Mesenchymal stem cell (in vitro differentiated cells and primary cell): ENCODE measurements at regions not wholly inside any gene's neighbourhood (a gene's known extent, or its start where the extent isn't known, plus 50 kb on each side); places are given as distances from the start of the nearest gene placed in this dataset.

Experiments used
- DNase-seq: peaks from one replicate; pipeline ENCODE4 v3.0.0-alpha.2; 2013
- H2AFZ ChIP-seq: one replicate; pipeline ENCODE4 v1.6.1; 2013; ENCODE audit warnings: low read depth, mild to moderate bottlenecking, control low read depth, inconsistent platforms, low read length, moderate library complexity
- H2AK5ac ChIP-seq: 2 replicates; pipeline ENCODE4 v1.6.1; 2013; ENCODE audit warnings: low read length, moderate library complexity, mild to moderate bottlenecking, inconsistent platforms; ENCODE audit not compliant: severe bottlenecking
- H2BK120ac ChIP-seq: one replicate; pipeline ENCODE4 v1.6.1; 2013; ENCODE audit warnings: low read depth, mild to moderate bottlenecking, inconsistent platforms, low read length, moderate library complexity
- H2BK12ac ChIP-seq, 2 experiments: one replicate each; pipeline ENCODE4 v1.6.1; 2013; ENCODE audit warnings: inconsistent platforms in 2 of 2, low read length in 2 of 2, mild to moderate bottlenecking in 2 of 2, moderate library complexity in 2 of 2, control low read depth in 1 of 2
- H2BK15ac ChIP-seq: one replicate; pipeline ENCODE4 v1.6.1; 2013; ENCODE audit warnings: mild to moderate bottlenecking, low read depth, inconsistent platforms; ENCODE audit not compliant: poor library complexity, severe bottlenecking
- H2BK5ac ChIP-seq: 2 replicates; pipeline ENCODE4 v1.6.1; 2013; ENCODE audit warnings: low read depth, mild to moderate bottlenecking, low read length, control low read depth, inconsistent platforms; ENCODE audit not compliant: poor library complexity, severe bottlenecking
- H3K14ac ChIP-seq, 2 experiments: one replicate each; pipeline ENCODE4 v1.6.1; 2013; ENCODE audit warnings: inconsistent platforms in 2 of 2, low read length in 2 of 2, control low read depth in 1 of 2, mild to moderate bottlenecking in 1 of 2, moderate library complexity in 1 of 2
- H3K18ac ChIP-seq, 2 experiments: one replicate each; pipeline ENCODE4 v1.6.1; 2013; ENCODE audit warnings: inconsistent platforms in 2 of 2, low read length in 2 of 2, control low read depth in 1 of 2, low read depth in 1 of 2, mild to moderate bottlenecking in 1 of 2
- H3K23ac ChIP-seq, 2 experiments: one replicate each; pipeline ENCODE4 v1.6.1; 2013; ENCODE audit warnings: inconsistent platforms in 2 of 2, low read length in 2 of 2, mild to moderate bottlenecking in 2 of 2, moderate library complexity in 2 of 2, control low read depth in 1 of 2
- H3K27ac ChIP-seq: 2 replicates; pipeline ENCODE4 v1.5.1; 2013; ENCODE audit warnings: mild to moderate bottlenecking, moderate library complexity, low read length, control low read depth, inconsistent platforms; ENCODE audit not compliant: poor library complexity, severe bottlenecking
- H3K27me3 ChIP-seq, 2 experiments: 2 replicates each; pipeline versions ENCODE4 v1.6.1 to v1.7.0; 2013; ENCODE audit warnings: low read length in 2 of 2, mild to moderate bottlenecking in 2 of 2, moderate library complexity in 2 of 2, control low read depth in 1 of 2, inconsistent platforms in 1 of 2; ENCODE audit not compliant: control insufficient read depth in 1 of 2, insufficient read depth in 1 of 2
- H3K36me3 ChIP-seq, 2 experiments: 2 replicates each; pipeline versions ENCODE4 v1.6.1 to v1.7.0; 2013; ENCODE audit warnings: low read length in 2 of 2, control low read depth in 1 of 2, inconsistent platforms in 1 of 2, low read depth in 1 of 2, mild to moderate bottlenecking in 1 of 2; ENCODE audit not compliant: insufficient read depth in 2 of 2, control insufficient read depth in 1 of 2
- H3K4ac ChIP-seq, 2 experiments: one replicate each; pipeline ENCODE4 v1.6.1; 2013; ENCODE audit warnings: inconsistent platforms in 2 of 2, low read length in 2 of 2, mild to moderate bottlenecking in 2 of 2, moderate library complexity in 2 of 2, control low read depth in 1 of 2, low read depth in 1 of 2
- H3K4me1 ChIP-seq: 2 replicates; pipeline ENCODE4 v1.6.1; 2013; ENCODE audit warnings: low read depth, low read length, control low read depth; ENCODE audit not compliant: control insufficient read depth, insufficient read depth
- H3K4me2 ChIP-seq: 2 replicates; pipeline ENCODE4 v1.6.1; 2013; ENCODE audit warnings: low read length, mild to moderate bottlenecking, inconsistent platforms; ENCODE audit not compliant: poor library complexity, severe bottlenecking
- H3K4me3 ChIP-seq, 2 experiments: 2 replicates each; pipeline versions ENCODE4 v1.5.1 to v1.7.0; 2013; ENCODE audit warnings: low read length in 2 of 2, mild to moderate bottlenecking in 2 of 2, control low read depth in 1 of 2, low read depth in 1 of 2; ENCODE audit not compliant: insufficient read depth in 1 of 2
- H3K79me1 ChIP-seq: replicated peaks from 2 replicates; pipeline ENCODE4 v1.6.1; 2013; ENCODE audit warnings: mild to moderate bottlenecking, control low read depth, low read length, inconsistent platforms; ENCODE audit not compliant: poor library complexity, severe bottlenecking
- H3K9ac ChIP-seq: 2 replicates; pipeline ENCODE4 v1.7.0; 2013; ENCODE audit warnings: mild to moderate bottlenecking, low read length, moderate library complexity
- H3K9me3 ChIP-seq: 2 replicates; pipeline ENCODE4 v1.7.0; 2013; ENCODE audit warnings: mild to moderate bottlenecking, low read length; ENCODE audit not compliant: control insufficient read depth
- H4K8ac ChIP-seq: one replicate; pipeline ENCODE4 v1.6.1; 2013; ENCODE audit warnings: inconsistent platforms, mild to moderate bottlenecking, low read length, moderate library complexity
- H4K91ac ChIP-seq: one replicate; pipeline ENCODE4 v1.6.1; 2013; ENCODE audit warnings: mild to moderate bottlenecking, low read length, inconsistent platforms
- WGBS: methylation state at CpG from one replicate; pipeline ENCODE4 v1.1.7; 2013; ENCODE audit warnings: mixed read lengths; 5-methylcytosine and 5-hydroxymethylcytosine counted together

DNA sequence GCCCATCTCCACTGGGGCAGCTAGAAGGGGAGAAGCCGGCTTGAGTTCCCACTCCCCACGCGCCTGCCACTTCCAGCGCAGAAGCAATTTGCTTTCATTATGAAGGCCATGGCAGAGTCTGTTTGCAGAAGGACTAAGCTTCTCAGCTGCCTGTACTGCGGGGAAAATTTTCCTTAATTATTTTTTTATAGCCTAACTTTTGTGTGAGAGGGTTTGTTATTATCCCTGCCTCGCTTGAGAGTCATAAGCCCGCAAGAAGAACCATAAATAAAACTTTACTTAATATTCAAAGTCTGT is 56.0 kb upstream of the DLK1 start:
- H4K91ac ChIP-seq = no peak overlapping the region
- H3K9me3 ChIP-seq = no peaks in the 10 kb centered on the region
- no peak overlapping the region for H3K27ac ChIP-seq
- H3K36me3 ChIP-seq = no peaks in the 10 kb centered on the region
- H3K4me2 ChIP-seq = no peak overlapping the region
- no peak overlapping the region for H3K18ac ChIP-seq
- H2BK12ac ChIP-seq = no peak overlapping the region
- H3K4ac ChIP-seq = no peak overlapping the region
- H4K8ac ChIP-seq = no peak overlapping the region
- no peak overlapping the region for H2BK15ac ChIP-seq
- H3K27me3 ChIP-seq = peaks cover 13 to 80% of the 10 kb centered on the region in 2 experiments
- H2BK120ac ChIP-seq = no peak overlapping the region
- no peak overlapping the region for H3K4me3 ChIP-seq
- H3K9ac ChIP-seq = no peak overlapping the region
- H3K79me1 ChIP-seq = no peaks in the 10 kb centered on the region
- H3K14ac ChIP-seq = no peak overlapping the region
- no peak for DNase-seq
- H2AFZ ChIP-seq = no peak overlapping the region
- no peak overlapping the region for H3K23ac ChIP-seq
- no peak overlapping the region for H2BK5ac ChIP-seq
- 89% methylated on average over 4 of the region's 7 CpGs for WGBS
- no peak overlapping the region for H2AK5ac ChIP-seq
- H3K4me1 ChIP-seq = peaks cover 30% of the 10 kb centered on the region

GRCh38 chr14:100671386-100671901 is 55.2 kb upstream of the DLK1 start:
- H3K18ac ChIP-seq = no peak overlapping the region
- no peak overlapping the region for H2AK5ac ChIP-seq
- H3K14ac ChIP-seq = no peak overlapping the region
- no peaks in the 10 kb centered on the region for H3K36me3 ChIP-seq
- H3K4me2 ChIP-seq = no peak overlapping the region
- H3K4ac ChIP-seq = no peak overlapping the region
- DNase-seq = no peak
- no peaks in the 10 kb centered on the region for H3K79me1 ChIP-seq
- H2BK15ac ChIP-seq = no peak overlapping the region
- no peak overlapping the region for H4K8ac ChIP-seq
- H4K91ac ChIP-seq = no peak overlapping the region
- H3K4me1 ChIP-seq = peaks cover 34% of the 10 kb centered on the region
- H3K4me3 ChIP-seq = no peak overlapping the region
- H3K9me3 ChIP-seq = no peaks in the 10 kb centered on the region
- no peak overlapping the region for H2BK5ac ChIP-seq
- no peak overlapping the region for H2BK12ac ChIP-seq
- H3K9ac ChIP-seq = no peak overlapping the region
- 89% methylated on average over 5 of the region's 6 CpGs for WGBS
- H2AFZ ChIP-seq = no peak overlapping the region
- peaks cover 13 to 75% of the 10 kb centered on the region in 2 experiments for H3K27me3 ChIP-seq
- H2BK120ac ChIP-seq = no peak overlapping the region
- no peak overlapping the region for H3K27ac ChIP-seq
- H3K23ac ChIP-seq = no peak overlapping the region

DNA sequence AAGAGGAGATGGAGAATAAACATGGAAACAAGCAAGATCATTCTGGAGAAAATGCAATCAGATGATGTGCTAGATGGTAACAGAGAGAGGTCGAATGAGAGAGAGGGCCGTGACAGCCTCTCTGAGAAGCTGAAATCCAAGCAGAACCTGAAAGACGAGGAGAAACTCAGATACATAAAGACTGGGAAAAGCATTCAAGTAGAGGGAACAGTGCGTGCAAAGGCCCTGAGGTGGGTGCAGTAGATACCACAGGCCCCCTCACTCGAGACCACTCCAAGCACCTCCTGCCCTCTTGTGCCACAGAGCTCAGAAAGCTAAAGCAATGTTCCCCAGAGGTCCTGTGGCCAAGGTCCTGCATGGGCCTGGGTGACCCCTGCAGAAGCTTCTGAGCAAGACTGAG is 54.8 kb upstream of the DLK1 start:
- Histone ChIP-seq H3K4me1 (peaks cover 38% of the 10 kb centered on the region), H3K27me3 (peaks cover 13 to 71% of the 10 kb centered on the region in 2 experiments), H2BK15ac (no peak overlapping the region), H3K14ac (no peak overlapping the region), H3K9me3 (no peaks in the 10 kb centered on the region), H2AK5ac (no peak overlapping the region), H4K91ac (no peak overlapping the region), H3K36me3 (no peaks in the 10 kb centered on the region), H2BK5ac (no peak overlapping the region), H2BK120ac (no peak overlapping the region), H2AFZ (no peak overlapping the region), H3K23ac (no peak overlapping the region), H3K79me1 (no peaks in the 10 kb centered on the region), H3K18ac (no peak overlapping the region), H3K9ac (no peak overlapping the region), H2BK12ac (no peak overlapping the region), H4K8ac (no peak overlapping the region), H3K4me2 (no peak overlapping the region), H3K4ac (no peak overlapping the region), H3K27ac (no peak overlapping the region), H3K4me3 (no peak overlapping the region)
- 91% methylated on average over 5 of the region's 5 CpGs for WGBS
- no peak for DNase-seq

- Histone ChIP-seq H3K4me2 (no peak overlapping the region), H2BK120ac (no peak overlapping the region), H3K18ac (peak overlapping the region in 1 of 2 experiments; percentile 61), H3K14ac (no peak overlapping the region), H3K36me3 (no peaks in the 10 kb centered on the region), H3K4me1 (peaks cover 49% of the 10 kb centered on the region), H4K8ac (no peak overlapping the region), H3K27ac (no peak overlapping the region), H2AFZ (no peak overlapping the region), H3K9me3 (no peaks in the 10 kb centered on the region), H4K91ac (peak overlapping the region; percentile 54), H2BK15ac (peak overlapping the region; percentile 39), H3K4ac (no peak overlapping the region), H3K27me3 (peaks cover 13 to 64% of the 10 kb centered on the region in 2 experiments), H2BK5ac (no peak overlapping the region), H2AK5ac (no peak overlapping the region), H3K9ac (no peak overlapping the region), H3K23ac (no peak overlapping the region), H3K4me3 (no peak overlapping the region), H2BK12ac (no peak overlapping the region), H3K79me1 (no peaks in the 10 kb centered on the region)
- 34% methylated on average over 22 of the region's 22 CpGs for WGBS
- no peak for DNase-seq
These were observed 53.4 kb upstream of the DLK1 start for GRCh38 chr14:100673085-100673806.
